GM12878 (cell line): ENCODE measurements at regions not wholly inside any gene's neighbourhood (a gene's known extent, or its start where the extent isn't known, plus 50 kb on each side); places are given as distances from the start of the nearest gene placed in this dataset.

Source experiments
- ATF7 ChIP-seq: fragments of 450-650 bp; IDR thresholded peaks from 2 replicates; pipeline ENCODE4 v1.6.1; 2016; ENCODE audit warnings: low read depth, mild to moderate bottlenecking
- BCLAF1 ChIP-seq: fragments of 450-650 bp; IDR thresholded peaks from 2 replicates; pipeline ENCODE4 v1.6.1; 2017; ENCODE audit warnings: antibody characterized with exemption, mild to moderate bottlenecking, moderate library complexity
- RELB ChIP-seq: fragments of 450-650 bp; IDR thresholded peaks from 2 replicates; pipeline ENCODE4 v1.6.1; 2017; ENCODE audit warnings: low read depth, mild to moderate bottlenecking, moderate library complexity
- ZBTB40 ChIP-seq: fragments of 450-650 bp; IDR thresholded peaks from 2 replicates; pipeline ENCODE4 v1.6.1; 2016; ENCODE audit warnings: mild to moderate bottlenecking, moderate library complexity, borderline replicate concordance
- ZNF24 ChIP-seq: fragments of 450-650 bp; IDR thresholded peaks from 2 replicates; pipeline ENCODE4 v1.6.1; 2017; ENCODE audit warnings: antibody characterized with exemption, mild to moderate bottlenecking

GRCh38 chr2:107267086-107267485 is 381.1 kb upstream of the ST6GAL2 start (continued):
- TF ChIP-seq RELB (no peak), ZBTB40 (no peak), BCLAF1 (no peak), ZNF24 (no peak), ATF7 (no peak)
